HEK293 (cell line): ENCODE measurements at regions not wholly inside any gene's neighbourhood (a gene's known extent, or its start where the extent isn't known, plus 50 kb on each side); places are given as distances from the start of the nearest gene placed in this dataset.
"Not testable (repeated sequence)": the region's sequence is repeated elsewhere in the genome, so short reads cannot be mapped to it uniquely, and the experiment has no call there.

Source experiments
- CTCF ChIA-PET: fragments of 350-600 bp; formaldehyde crosslinking; extraction: SDS; loops from one replicate; lab custom pipeline; 2021; ENCODE audit warnings: antibody characterized with exemption; lab: Yijun Ruan, JAX
- POLR2A ChIA-PET: fragments of 300-600 bp; formaldehyde crosslinking; extraction: SDS; loops from one replicate; lab custom pipeline; 2020; ENCODE audit warnings: antibody characterized with exemption, inconsistent platforms; lab: Yijun Ruan, JAX
- H3K27ac ChIP-seq: fragments of 200-500 bp; sonication (Bioruptor generic); 2 replicates; pipeline ENCODE4 v1.5.1; 2014; ENCODE audit warnings: low read depth, low read length, control low read depth, inconsistent platforms; ENCODE audit errors: extremely low read depth
- H3K36me3 ChIP-seq, 2 experiments: fragments of 200-500 bp in 1 of 2; sonication (Bioruptor generic) in 1 of 2; 1 replicate in 1 of 2; 2 replicates in 1 of 2; pipeline ENCODE4 v1.5.1; 2014 to 2017; ENCODE audit warnings: inconsistent platforms in 2 of 2, low read length in 2 of 2; ENCODE audit not compliant: control insufficient read depth in 2 of 2, insufficient read depth in 1 of 2
- H3K4me1 ChIP-seq: fragments of 200-500 bp; sonication (Bioruptor generic); 2 replicates; pipeline ENCODE4 v1.5.1; 2014; ENCODE audit warnings: mild to moderate bottlenecking, low read length, inconsistent platforms; ENCODE audit not compliant: control insufficient read depth, insufficient read depth
- H3K4me3 ChIP-seq: 2 replicates; pipeline ENCODE4 v1.5.1; 2011; ENCODE audit warnings: low read depth, mild to moderate bottlenecking, control low read depth, low read length, moderate library complexity
- H3K9me3 ChIP-seq: fragments of 200-500 bp; sonication (Bioruptor generic); 2 replicates; pipeline ENCODE4 v1.5.1; 2014; ENCODE audit warnings: low read depth, low read length, inconsistent platforms; ENCODE audit not compliant: control insufficient read depth, insufficient read depth
- GLIS2 ChIP-seq: fragments of 450-650 bp; formaldehyde crosslinking; IDR thresholded peaks from 2 replicates; pipeline ENCODE4 v1.5.1; 2016; ENCODE audit warnings: missing biosample characterization, missing genetic modification characterization
- MYNN ChIP-seq: fragments of 450-650 bp; formaldehyde crosslinking; IDR thresholded peaks from 2 replicates; pipeline ENCODE4 v1.5.1; 2016; ENCODE audit warnings: missing biosample characterization, missing genetic modification characterization, borderline replicate concordance
- PRDM1 ChIP-seq: fragments of 450-650 bp; formaldehyde crosslinking; IDR thresholded peaks from 2 replicates; pipeline ENCODE4; 2016; ENCODE audit warnings: missing biosample characterization, missing genetic modification characterization
- SETDB1 ChIP-seq: IDR thresholded peaks from one replicate; pipeline ENCODE4 v1.6.1; 2017; ENCODE audit warnings: mild to moderate bottlenecking, low read length, moderate library complexity, mixed read lengths; ENCODE audit not compliant: insufficient read length
- SP2 ChIP-seq: fragments of 450-650 bp; formaldehyde crosslinking; IDR thresholded peaks from 2 replicates; pipeline ENCODE4 v1.5.1; 2016; ENCODE audit warnings: missing biosample characterization, missing genetic modification characterization
- ZEB2 ChIP-seq: fragments of 450-650 bp; formaldehyde crosslinking; IDR thresholded peaks from 2 replicates; pipeline ENCODE4 v1.5.1; 2016; ENCODE audit warnings: missing biosample characterization, missing genetic modification characterization
- ZNF138 ChIP-seq: fragments of 450-650 bp; formaldehyde crosslinking; IDR thresholded peaks from 2 replicates; pipeline ENCODE4 v1.5.1; 2016; ENCODE audit warnings: missing biosample characterization, missing genetic modification characterization, borderline replicate concordance
- ZNF146 ChIP-seq: fragments of 450-650 bp; formaldehyde crosslinking; IDR thresholded peaks from 2 replicates; pipeline ENCODE4 v1.5.1; 2016; ENCODE audit warnings: missing biosample characterization, missing genetic modification characterization
- ZNF148 ChIP-seq: fragments of 450-650 bp; formaldehyde crosslinking; IDR thresholded peaks from 2 replicates; pipeline ENCODE4 v1.5.0; 2017; ENCODE audit warnings: missing biosample characterization, missing genetic modification characterization, borderline replicate concordance
- ZNF416 ChIP-seq: fragments of 450-650 bp; formaldehyde crosslinking; IDR thresholded peaks from 2 replicates; pipeline ENCODE4 v1.5.1; 2016; ENCODE audit warnings: missing biosample characterization, missing genetic modification characterization
- ZNF610 ChIP-seq: fragments of 450-650 bp; formaldehyde crosslinking; IDR thresholded peaks from 2 replicates; pipeline ENCODE4 v1.5.1; 2016; ENCODE audit warnings: missing biosample characterization, missing genetic modification characterization, borderline replicate concordance
- ZNF677 ChIP-seq: fragments of 450-650 bp; IDR thresholded peaks from 2 replicates; pipeline ENCODE4 v1.5.0; 2018; ENCODE audit warnings: missing biosample characterization, mild to moderate bottlenecking, missing genetic modification characterization, moderate library complexity
- ZNF76 ChIP-seq: fragments of 450-650 bp; formaldehyde crosslinking; IDR thresholded peaks from 2 replicates; pipeline ENCODE4; 2016; ENCODE audit warnings: low read depth, missing biosample characterization, missing genetic modification characterization, borderline replicate concordance
- ZNF776 ChIP-seq: fragments of 450-650 bp; formaldehyde crosslinking; IDR thresholded peaks from 2 replicates; pipeline ENCODE4 v1.5.0; 2017; ENCODE audit warnings: missing biosample characterization, missing genetic modification characterization, borderline replicate concordance
- TF ChIP-seq, protein P1 (sequence below): fragments of 450-650 bp; formaldehyde crosslinking; IDR thresholded peaks from 2 replicates; pipeline ENCODE4 v1.5.1; 2016; ENCODE audit warnings: missing biosample characterization, missing genetic modification characterization
- TF ChIP-seq, protein P2 (sequence below): fragments of 450-650 bp; formaldehyde crosslinking; IDR thresholded peaks from 2 replicates; pipeline ENCODE4; 2016; ENCODE audit warnings: missing biosample characterization, missing genetic modification characterization

DNA sequence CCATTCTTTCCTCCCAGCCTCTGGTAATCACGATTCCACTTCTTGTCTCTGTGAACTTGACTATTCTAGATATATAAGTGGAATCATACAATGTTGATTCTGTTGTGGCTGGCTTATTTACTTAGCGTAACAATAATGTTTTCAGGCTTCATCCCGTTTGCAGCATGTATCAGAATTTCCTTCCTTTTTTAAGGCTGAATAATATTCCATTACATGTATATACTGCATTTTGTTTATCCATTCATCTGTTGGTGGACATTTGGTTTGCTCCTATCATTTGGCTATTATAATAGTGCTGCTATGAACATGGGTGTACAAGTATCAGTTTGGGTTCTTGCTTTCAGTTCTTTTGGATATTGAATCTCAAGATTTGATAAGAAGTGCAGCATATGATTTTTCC lies 239.7 kb upstream of the ZNF608 start:
- H3K4me1 ChIP-seq, result no peaks in the 10 kb centered on the region; the same call in 1 of the 2 replicates
- ChIA-PET POLR2A (no interaction called here), CTCF (no interaction called here)
- no peaks in the 10 kb centered on the region for H3K36me3 ChIP-seq
- H3K4me3 ChIP-seq, result no peak overlapping the region
- H3K9me3 ChIP-seq, result no peaks in the 10 kb centered on the region
- no peak overlapping the region for H3K27ac ChIP-seq
- TF ChIP-seq ZNF146 (tag by site-specific recombination) (peak; percentile 90), ZNF138 (tag by site-specific recombination) (no peak)

GRCh38 chr5:124986667-124987066 lies 240.2 kb upstream of the ZNF608 start:
- POLR2A ChIA-PET, result no interaction called here
- H3K4me3 ChIP-seq, result no peak overlapping the region
- H3K4me1 ChIP-seq, result no peaks in the 10 kb centered on the region; the same call in 1 of the 2 replicates
- TF ChIP-seq ZNF76 (tag by site-specific recombination), result no peak
- TF ChIP-seq ZNF677 (tag by site-specific recombination), result no peak
- TF ChIP-seq SP2 (tag by site-specific recombination), result no peak
- TF ChIP-seq ZNF776 (tag by site-specific recombination), result no peak
- no peak for TF ChIP-seq ZEB2
- no peak for TF ChIP-seq ZNF416 (tag by site-specific recombination)
- no peak for TF ChIP-seq MYNN
- TF ChIP-seq, protein P1, sequence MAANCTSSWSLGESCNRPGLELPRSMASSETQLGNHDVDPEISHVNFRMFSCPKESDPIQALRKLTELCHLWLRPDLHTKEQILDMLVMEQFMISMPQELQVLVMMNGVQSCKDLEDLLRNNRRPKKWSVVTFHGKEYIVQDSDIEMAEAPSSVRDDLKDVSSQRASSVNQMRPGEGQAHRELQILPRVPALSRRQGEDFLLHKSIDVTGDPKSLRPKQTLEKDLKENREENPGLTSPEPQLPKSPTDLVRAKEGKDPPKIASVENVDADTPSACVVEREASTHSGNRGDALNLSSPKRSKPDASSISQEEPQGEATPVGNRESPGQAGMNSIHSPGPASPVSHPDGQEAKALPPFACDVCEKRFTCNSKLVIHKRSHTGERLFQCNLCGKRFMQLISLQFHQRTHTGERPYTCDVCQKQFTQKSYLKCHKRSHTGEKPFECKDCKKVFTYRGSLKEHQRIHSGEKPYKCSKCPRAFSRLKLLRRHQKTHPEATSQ, result no peak
- no peak for TF ChIP-seq GLIS2 (tag by site-specific recombination)
- TF ChIP-seq, protein P2, sequence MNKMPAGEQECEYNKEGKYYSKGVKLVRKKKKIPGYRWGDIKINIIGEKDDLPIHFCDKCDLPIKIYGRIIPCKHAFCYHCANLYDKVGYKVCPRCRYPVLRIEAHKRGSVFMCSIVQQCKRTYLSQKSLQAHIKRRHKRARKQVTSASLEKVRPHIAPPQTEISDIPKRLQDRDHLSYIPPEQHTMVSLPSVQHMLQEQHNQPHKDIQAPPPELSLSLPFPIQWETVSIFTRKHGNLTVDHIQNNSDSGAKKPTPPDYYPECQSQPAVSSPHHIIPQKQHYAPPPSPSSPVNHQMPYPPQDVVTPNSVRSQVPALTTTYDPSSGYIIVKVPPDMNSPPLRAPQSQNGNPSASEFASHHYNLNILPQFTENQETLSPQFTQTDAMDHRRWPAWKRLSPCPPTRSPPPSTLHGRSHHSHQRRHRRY, result no peak
- no peak for TF ChIP-seq PRDM1
- TF ChIP-seq ZNF148 (tag by site-specific recombination), result no peak
- H3K9me3 ChIP-seq, result no peaks in the 10 kb centered on the region
- CTCF ChIA-PET, result no interaction called here
- no peaks in the 10 kb centered on the region for H3K36me3 ChIP-seq
- no peak overlapping the region for H3K27ac ChIP-seq

DNA sequence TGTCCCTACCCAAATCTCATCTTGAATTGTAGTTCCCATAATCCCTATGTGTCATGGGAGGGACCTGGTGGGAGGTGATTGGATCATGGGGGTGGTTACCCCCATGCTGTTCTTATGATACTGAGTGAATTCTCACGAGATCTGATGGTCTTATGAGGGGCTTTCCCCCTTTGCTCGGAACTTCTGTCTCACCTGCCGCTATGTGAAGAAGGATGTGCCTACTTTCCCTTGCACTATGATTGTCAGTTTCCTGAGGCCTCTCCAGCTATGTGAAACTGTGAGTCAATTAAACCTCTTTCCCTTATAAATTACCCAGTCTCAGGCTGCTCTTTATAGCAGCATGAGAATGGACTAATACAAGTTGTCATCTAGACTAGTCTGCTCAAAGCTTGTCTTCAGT lies 241.3 kb upstream of the ZNF608 start:
- not testable (repeated sequence) for H3K4me3 ChIP-seq
- TF ChIP-seq, protein P1, result peak; percentile 90
- peak; percentile 39 for TF ChIP-seq SETDB1
- 0 out of 2 replicates have a peak, but pooled peaks have one; percentile 46 for TF ChIP-seq ZNF610 (tag by site-specific recombination)
- TF ChIP-seq, all 188 proteins: peak for 3; not testable (repeated sequence) for 185
- H3K36me3 ChIP-seq, POLR2A ChIA-PET, CTCF ChIA-PET, H3K4me1 ChIP-seq, H3K9me3 ChIP-seq, H3K27ac ChIP-seq: not testable (repeated sequence)
